Keratinocyte (primary cell): ENCODE measurements at regions not wholly inside any gene's neighbourhood (a gene's known extent, or its start where the extent isn't known, plus 50 kb on each side); places are given as distances from the start of the nearest gene placed in this dataset.

Experiments
- DNase-seq: peaks from one replicate; pipeline ENCODE4 v3.0.0-alpha.2; 2011; ENCODE audit warnings: low read depth, missing footprints, low spot score
- FAIRE-seq: peaks from 2 replicates; lab custom pipeline; 2011; peaks lifted over from hg19 to GRCh38; lab: Jason Lieb, UNC
- H2AFZ ChIP-seq: 2 replicates; pipeline ENCODE4 v1.6.0; 2012; ENCODE audit warnings: low read length, control low read depth, inconsistent platforms; ENCODE audit not compliant: control insufficient read depth
- H3K27ac ChIP-seq: 2 replicates; pipeline ENCODE4 v1.5.1; 2011; ENCODE audit warnings: low read length; ENCODE audit not compliant: control insufficient read depth, insufficient read depth
- H3K27me3 ChIP-seq: 3 replicates; pipeline ENCODE4 v1.6.0; 2011; ENCODE audit warnings: low read length; ENCODE audit not compliant: control insufficient read depth, insufficient read depth; ENCODE audit errors: extremely low read depth
- H3K36me3 ChIP-seq, 2 experiments: 2 replicates in 1 of 2; 3 replicates in 1 of 2; pipeline ENCODE4 v1.5.1; 2011; ENCODE audit warnings: low read length in 2 of 2, mild to moderate bottlenecking in 1 of 2; ENCODE audit not compliant: control insufficient read depth in 2 of 2, insufficient read depth in 2 of 2; ENCODE audit errors: extremely low read depth in 1 of 2
- H3K4me1 ChIP-seq: 3 replicates; pipeline ENCODE4 v1.5.1; 2011; ENCODE audit warnings: low read length; ENCODE audit not compliant: control insufficient read depth, insufficient read depth; ENCODE audit errors: extremely low read depth
- H3K4me2 ChIP-seq: 3 replicates; pipeline ENCODE4 v1.6.0; 2011; ENCODE audit warnings: low read depth, low read length; ENCODE audit not compliant: control insufficient read depth, insufficient read depth; ENCODE audit errors: extremely low read depth
- H3K4me3 ChIP-seq, 3 experiments: fragments of 200-600 bp in 1 of 3; sonication (generic) in 1 of 3; 2 replicates in 2 of 3; 3 replicates in 1 of 3; pipeline ENCODE4 v1.5.1; 2011 to 2016; ENCODE audit warnings: low read length in 3 of 3, mild to moderate bottlenecking in 3 of 3, control low read depth in 2 of 3, inconsistent platforms in 1 of 3, low read depth in 1 of 3, mixed read lengths in 1 of 3, mixed run types in 1 of 3, moderate library complexity in 1 of 3; ENCODE audit not compliant: control insufficient read depth in 2 of 3, insufficient read depth in 2 of 3; ENCODE audit errors: extremely low read depth in 1 of 3
- H3K79me2 ChIP-seq: 2 replicates; pipeline ENCODE4 v1.6.0; 2012; ENCODE audit warnings: low read length; ENCODE audit not compliant: control insufficient read depth, insufficient read depth
- H3K9ac ChIP-seq: 3 replicates; pipeline ENCODE4 v1.6.0; 2011; ENCODE audit warnings: low read length; ENCODE audit not compliant: control insufficient read depth, insufficient read depth; ENCODE audit errors: extremely low read depth
- H3K9me1 ChIP-seq: 3 replicates; pipeline ENCODE4 v1.6.0; 2011; ENCODE audit warnings: low read length; ENCODE audit not compliant: control insufficient read depth, insufficient read depth; ENCODE audit errors: extremely low read depth
- H3K9me3 ChIP-seq: 2 replicates; pipeline ENCODE4 v1.5.1; 2012; ENCODE audit warnings: low read depth, low read length; ENCODE audit not compliant: control insufficient read depth
- H4K20me1 ChIP-seq: 3 replicates; pipeline ENCODE4 v1.6.0; 2011; ENCODE audit warnings: low read length; ENCODE audit not compliant: control insufficient read depth, insufficient read depth; ENCODE audit errors: extremely low read depth
- CTCF ChIP-seq, 3 experiments: IDR thresholded peaks in 1 of 3; conservative IDR thresholded peaks in 1 of 3; optimal IDR thresholded peaks in 1 of 3; 2 replicates in 2 of 3; 3 replicates in 1 of 3; pipeline versions ENCODE3 to v1.5.1; 2011; ENCODE audit warnings: low read length in 3 of 3, mild to moderate bottlenecking in 3 of 3, moderate library complexity in 2 of 3, control low read depth in 1 of 3, inconsistent platforms in 1 of 3; ENCODE audit not compliant: insufficient read depth in 2 of 3; ENCODE audit errors: extremely low read depth in 1 of 3
- EZH2 ChIP-seq: IDR thresholded peaks from one replicate; pipeline ENCODE4 v1.6.1; 2012; ENCODE audit warnings: inconsistent platforms, mild to moderate bottlenecking, low read length, moderate library complexity
- dilution Hi-C: fragments of 300-500 bp; cut with MboI; formaldehyde crosslinking; loops from one replicate; pipeline ENCODE4 v1.7.0; 2020; ENCODE audit warnings: low sequenced_read_pairs; ENCODE audit not compliant: extremely low pct_ligation_motif_present

GRCh38 chr6:19070520-19070919, 683.4 kb downstream of the RNF144B start:
- no peak for DNase-seq
- no peak for FAIRE-seq
- no peaks in the 10 kb centered on the region for H4K20me1 ChIP-seq
- no peak overlapping the region for H3K27ac ChIP-seq
- no peak overlapping the region for H3K4me2 ChIP-seq
- no peaks in the 10 kb centered on the region for H3K27me3 ChIP-seq
- H3K9ac ChIP-seq = no peak overlapping the region
- TF ChIP-seq CTCF (optimal IDR thresholded peaks at IDR 0.05 in 1 of 3, IDR thresholded peaks at IDR 0.05 in 1 of 3, conservative IDR thresholded peaks at IDR 0.05 in 1 of 3; ENCODE audit: extremely low read depth in 1 of 3, insufficient read depth in 2 of 3, low read length in 3 of 3) (no peak), EZH2 (no peak)
- H3K9me1 ChIP-seq = no peaks in the 10 kb centered on the region
- H2AFZ ChIP-seq = no peak overlapping the region
- no peaks in the 10 kb centered on the region for H3K79me2 ChIP-seq
- H3K36me3 ChIP-seq = no peaks in the 10 kb centered on the region
- no peak overlapping the region for H3K4me3 ChIP-seq
- H3K9me3 ChIP-seq = no peaks in the 10 kb centered on the region
- dilution Hi-C loops = no loop called here
- H3K4me1 ChIP-seq = no peaks in the 10 kb centered on the region

- Histone ChIP-seq H3K27me3 (no peaks in the 10 kb centered on the region), H3K4me2 (no peak overlapping the region), H2AFZ (no peak overlapping the region), H3K4me1 (no peaks in the 10 kb centered on the region), H4K20me1 (no peaks in the 10 kb centered on the region), H3K79me2 (no peaks in the 10 kb centered on the region), H3K4me3 (no peak overlapping the region), H3K9me1 (no peaks in the 10 kb centered on the region), H3K36me3 (no peaks in the 10 kb centered on the region), H3K9me3 (no peaks in the 10 kb centered on the region), H3K27ac (no peak overlapping the region), H3K9ac (no peak overlapping the region)
- no peak for DNase-seq
- TF ChIP-seq CTCF (optimal IDR thresholded peaks at IDR 0.05 in 1 of 3, IDR thresholded peaks at IDR 0.05 in 1 of 3, conservative IDR thresholded peaks at IDR 0.05 in 1 of 3; ENCODE audit: extremely low read depth in 1 of 3, insufficient read depth in 2 of 3, low read length in 3 of 3) (no peak), EZH2 (no peak)
- dilution Hi-C loops = no loop called here
- FAIRE-seq = no peak
These were observed 696.7 kb downstream of the RNF144B start for GRCh38 chr6:19083801-19084200.
